ENCODE measurements at regions not wholly inside any gene's neighbourhood (a gene's known extent, or its start where the extent isn't known, plus 50 kb on each side); places are given as distances from the start of the nearest gene placed in this dataset.

DNA sequence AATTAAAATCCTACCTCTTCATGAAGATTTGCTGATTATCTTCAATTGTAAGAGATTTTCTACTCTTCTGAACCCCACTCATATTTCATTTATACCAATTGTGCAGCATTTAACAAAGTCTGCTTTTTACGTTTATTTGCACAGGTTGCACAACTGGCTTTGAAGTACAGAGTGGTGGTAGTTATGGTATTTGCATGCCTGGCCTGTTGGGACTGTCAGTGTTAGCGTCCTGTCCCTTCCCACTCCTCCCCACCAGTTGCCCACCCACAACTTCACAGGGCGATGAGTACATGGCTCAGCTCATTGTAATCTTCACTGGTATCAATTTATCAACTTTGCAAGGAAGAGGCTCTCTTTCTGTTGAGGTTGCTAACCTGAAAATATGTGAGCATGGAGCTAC lies 372.3 kb downstream of the AASDHPPT start:
- no peak overlapping the region for H3K27ac ChIP-seq (ENCODE audit: low read depth, low read length, poor library complexity, severe bottlenecking)
- TF ChIP-seq, protein P1, sequence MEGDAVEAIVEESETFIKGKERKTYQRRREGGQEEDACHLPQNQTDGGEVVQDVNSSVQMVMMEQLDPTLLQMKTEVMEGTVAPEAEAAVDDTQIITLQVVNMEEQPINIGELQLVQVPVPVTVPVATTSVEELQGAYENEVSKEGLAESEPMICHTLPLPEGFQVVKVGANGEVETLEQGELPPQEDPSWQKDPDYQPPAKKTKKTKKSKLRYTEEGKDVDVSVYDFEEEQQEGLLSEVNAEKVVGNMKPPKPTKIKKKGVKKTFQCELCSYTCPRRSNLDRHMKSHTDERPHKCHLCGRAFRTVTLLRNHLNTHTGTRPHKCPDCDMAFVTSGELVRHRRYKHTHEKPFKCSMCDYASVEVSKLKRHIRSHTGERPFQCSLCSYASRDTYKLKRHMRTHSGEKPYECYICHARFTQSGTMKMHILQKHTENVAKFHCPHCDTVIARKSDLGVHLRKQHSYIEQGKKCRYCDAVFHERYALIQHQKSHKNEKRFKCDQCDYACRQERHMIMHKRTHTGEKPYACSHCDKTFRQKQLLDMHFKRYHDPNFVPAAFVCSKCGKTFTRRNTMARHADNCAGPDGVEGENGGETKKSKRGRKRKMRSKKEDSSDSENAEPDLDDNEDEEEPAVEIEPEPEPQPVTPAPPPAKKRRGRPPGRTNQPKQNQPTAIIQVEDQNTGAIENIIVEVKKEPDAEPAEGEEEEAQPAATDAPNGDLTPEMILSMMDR (IDR thresholded peaks at IDR 0.05; ENCODE audit: low read length), result no peak
- no peak for TF ChIP-seq EZH2 (IDR thresholded peaks at IDR 0.05; ENCODE audit: borderline replicate concordance, low read length)
- H3K27me3 ChIP-seq (ENCODE audit: insufficient read depth, low read length), result no peaks in the 10 kb centered on the region
- no peaks in the 10 kb centered on the region for H3K9me2 ChIP-seq (ENCODE audit: low read depth, low read length)
- H3K4me1 ChIP-seq (ENCODE audit: insufficient read depth, low read length, severe bottlenecking), result no peaks in the 10 kb centered on the region
- H3K9ac ChIP-seq (ENCODE audit: low read length), result no peak overlapping the region
- H3K36me3 ChIP-seq (ENCODE audit: insufficient read depth, low read length), result no peaks in the 10 kb centered on the region
- no peaks in the 10 kb centered on the region for H3F3A ChIP-seq (ENCODE audit: insufficient read depth, low read length)
- no peaks in the 10 kb centered on the region for H3K9me3 ChIP-seq (ENCODE audit: low read length)
- no peak overlapping the region for H3K4me3 ChIP-seq (ENCODE audit: low read depth, low read length, poor library complexity, severe bottlenecking)
- no peak overlapping the region for H3K4me2 ChIP-seq (ENCODE audit: low read length)
- H2AFZ ChIP-seq (ENCODE audit: low read length), result no peak overlapping the region
- H4K20me1 ChIP-seq (ENCODE audit: insufficient read depth, low read length), result no peaks in the 10 kb centered on the region
- no peaks in the 10 kb centered on the region for H3K79me2 ChIP-seq (ENCODE audit: insufficient read depth, low read length)

DNA sequence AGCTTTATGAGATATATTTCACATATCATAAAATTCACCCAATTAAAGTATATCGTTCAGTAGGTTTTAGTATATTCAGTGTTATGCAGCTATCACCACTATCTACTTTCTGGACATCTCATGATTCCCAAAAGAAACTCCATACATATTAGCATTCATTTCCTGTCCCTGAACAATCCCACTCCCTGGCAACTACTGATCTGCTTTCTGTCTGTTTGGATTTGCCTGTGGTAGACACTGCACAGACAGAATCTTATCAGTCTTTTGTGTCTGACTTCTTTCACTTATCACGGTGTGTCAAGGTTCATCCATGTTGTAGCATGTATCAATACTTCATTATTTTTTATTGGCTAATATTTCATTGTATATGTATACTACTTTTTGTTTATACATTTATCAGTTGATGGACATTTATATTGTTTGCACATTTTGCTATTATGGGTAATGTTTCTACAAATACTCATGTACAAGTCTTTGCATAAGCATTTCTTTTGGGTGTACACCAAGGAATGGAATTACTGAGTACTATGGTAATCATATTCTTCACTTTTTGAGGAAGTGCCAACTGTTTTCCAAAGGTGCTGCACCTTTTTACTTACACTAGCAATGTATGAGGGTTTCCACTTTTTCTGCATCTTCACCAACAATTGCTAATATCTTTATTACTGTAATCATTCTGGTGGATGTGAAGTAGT lies 373.9 kb downstream of the AASDHPPT start:
- H3K4me1 ChIP-seq (ENCODE audit: insufficient read depth, low read length, severe bottlenecking), result no peaks in the 10 kb centered on the region
- no peak overlapping the region for H3K4me2 ChIP-seq (ENCODE audit: low read length)
- no peak overlapping the region for H3K9ac ChIP-seq (ENCODE audit: low read length)
- no peaks in the 10 kb centered on the region for H3K27me3 ChIP-seq (ENCODE audit: insufficient read depth, low read length)
- H3K9me2 ChIP-seq (ENCODE audit: low read depth, low read length), result no peaks in the 10 kb centered on the region
- no peaks in the 10 kb centered on the region for H3K36me3 ChIP-seq (ENCODE audit: insufficient read depth, low read length)
- H2AFZ ChIP-seq (ENCODE audit: low read length), result no peak overlapping the region
- no peak overlapping the region for H3K4me3 ChIP-seq (ENCODE audit: low read depth, low read length, poor library complexity, severe bottlenecking)
- H3K79me2 ChIP-seq (ENCODE audit: insufficient read depth, low read length), result no peaks in the 10 kb centered on the region
- TF ChIP-seq, protein P1 (IDR thresholded peaks at IDR 0.05; ENCODE audit: low read length), result no peak
- TF ChIP-seq EZH2 (IDR thresholded peaks at IDR 0.05; ENCODE audit: borderline replicate concordance, low read length), result no peak
- no peaks in the 10 kb centered on the region for H3F3A ChIP-seq (ENCODE audit: insufficient read depth, low read length)
- no peaks in the 10 kb centered on the region for H3K9me3 ChIP-seq (ENCODE audit: low read length)
- no peak overlapping the region for H3K27ac ChIP-seq (ENCODE audit: low read depth, low read length, poor library complexity, severe bottlenecking)
- H4K20me1 ChIP-seq (ENCODE audit: insufficient read depth, low read length), result no peaks in the 10 kb centered on the region

DNA sequence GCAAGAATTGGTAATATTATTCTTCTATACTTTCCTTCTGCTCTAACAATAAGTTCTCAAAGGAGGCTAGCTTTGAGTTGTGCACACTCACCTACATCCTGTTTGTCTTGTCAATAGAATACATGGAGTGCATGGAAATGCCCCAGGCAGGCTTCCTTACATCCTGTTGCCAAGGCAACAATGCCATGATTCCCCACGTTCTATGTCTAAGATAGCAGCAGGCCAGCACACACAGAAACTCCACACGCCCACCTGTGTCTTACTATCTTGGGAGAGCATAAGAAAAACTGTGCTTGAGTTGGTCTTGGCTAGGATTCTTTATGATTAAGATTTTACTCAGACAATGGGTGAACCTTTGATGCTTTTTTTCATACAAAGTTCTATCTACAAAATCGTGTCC lies 379.2 kb downstream of the AASDHPPT start:
- Histone ChIP-seq H3K36me3 (ENCODE audit: insufficient read depth, low read length) (no peaks in the 10 kb centered on the region), H3K9me3 (ENCODE audit: low read length) (no peaks in the 10 kb centered on the region), H3K27ac (ENCODE audit: low read depth, low read length, poor library complexity, severe bottlenecking) (no peak overlapping the region), H2AFZ (ENCODE audit: low read length) (no peak overlapping the region), H3K27me3 (ENCODE audit: insufficient read depth, low read length) (no peaks in the 10 kb centered on the region), H3K9ac (ENCODE audit: low read length) (no peak overlapping the region), H3K4me1 (ENCODE audit: insufficient read depth, low read length, severe bottlenecking) (no peaks in the 10 kb centered on the region), H3K9me2 (ENCODE audit: low read depth, low read length) (no peaks in the 10 kb centered on the region), H4K20me1 (ENCODE audit: insufficient read depth, low read length) (no peaks in the 10 kb centered on the region), H3K4me2 (ENCODE audit: low read length) (no peak overlapping the region), H3K79me2 (ENCODE audit: insufficient read depth, low read length) (no peaks in the 10 kb centered on the region), H3K4me3 (ENCODE audit: low read depth, low read length, poor library complexity, severe bottlenecking) (no peak overlapping the region), H3F3A (ENCODE audit: insufficient read depth, low read length) (no peaks in the 10 kb centered on the region)
- TF ChIP-seq, protein P1 (IDR thresholded peaks at IDR 0.05; ENCODE audit: low read length), result no peak
- TF ChIP-seq EZH2 (IDR thresholded peaks at IDR 0.05; ENCODE audit: borderline replicate concordance, low read length), result no peak
